Panc1 (cell line): ENCODE measurements at regions not wholly inside any gene's neighbourhood (a gene's known extent, or its start where the extent isn't known, plus 50 kb on each side); places are given as distances from the start of the nearest gene placed in this dataset.

Experiments used
- ATAC-seq: fragments of 200-7000 bp; cut with Tn5 transposase; 2 replicates; pipeline ENCODE4 v1.9.1; 2020; ENCODE audit warnings: mild to moderate bottlenecking, moderate library complexity
- BruUV-seq: library from RNA; stranded (reverse); fragments of 400-500 nt; replicated peaks from 2 replicates; lab custom pipeline; 2021; lab: Mats Ljungman, UMichigan
- CTCF ChIA-PET: fragments of 300-600 bp; sonication (Branson Sonifier 250); formaldehyde crosslinking; loops from one replicate; lab custom pipeline; 2022; ENCODE audit warnings: antibody characterized with exemption; lab: Charles Lee
- POLR2A ChIA-PET: fragments of 300-600 bp; sonication (Branson Sonifier 250); formaldehyde crosslinking; loops from one replicate; lab custom pipeline; 2022; ENCODE audit warnings: antibody characterized with exemption; lab: Charles Lee
- DNase-seq: peaks from one replicate; pipeline ENCODE4 v3.0.0-alpha.2; 2010; ENCODE audit warnings: low read depth, low spot score
- H3K27ac ChIP-seq: 2 replicates; pipeline ENCODE4 v1.5.1; 2011; ENCODE audit warnings: mild to moderate bottlenecking, low read length, inconsistent platforms
- H3K27me3 ChIP-seq: fragments of 200-500 bp; sonication (Bioruptor generic); 2 replicates; pipeline ENCODE4 v1.6.0; 2014; ENCODE audit warnings: low read length, inconsistent platforms; ENCODE audit not compliant: control insufficient read depth, insufficient read depth
- H3K36me3 ChIP-seq: fragments of 200-500 bp; sonication (Bioruptor generic); 2 replicates; pipeline ENCODE4 v1.5.1; 2014; ENCODE audit warnings: inconsistent platforms, mild to moderate bottlenecking, low read length, moderate library complexity; ENCODE audit not compliant: control insufficient read depth, insufficient read depth
- H3K4me1 ChIP-seq: 2 replicates; pipeline ENCODE4 v1.5.1; 2011; ENCODE audit warnings: inconsistent platforms, mild to moderate bottlenecking, low read length, moderate library complexity; ENCODE audit not compliant: control insufficient read depth, insufficient read depth
- H3K4me3 ChIP-seq, 2 experiments: 2 replicates each; pipeline ENCODE4 v1.5.1; 2011 to 2012; ENCODE audit warnings: low read depth in 2 of 2, low read length in 2 of 2, mild to moderate bottlenecking in 2 of 2, inconsistent platforms in 1 of 2, moderate library complexity in 1 of 2
- H3K9me3 ChIP-seq: fragments of 200-500 bp; sonication (Bioruptor generic); 2 replicates; pipeline ENCODE4 v1.5.1; 2014; ENCODE audit warnings: low read depth, mild to moderate bottlenecking, inconsistent platforms, low read length, moderate library complexity; ENCODE audit not compliant: control insufficient read depth, insufficient read depth
- CTCF ChIP-seq: fragments of 450-650 bp; IDR thresholded peaks from 2 replicates; pipeline ENCODE4 v1.5.1; 2017; ENCODE audit warnings: mild to moderate bottlenecking
- POLR2AphosphoS5 ChIP-seq: IDR thresholded peaks from 2 replicates; pipeline ENCODE4 v1.6.1; 2012; ENCODE audit warnings: mild to moderate bottlenecking, low read depth, low read length, moderate library complexity
- REST ChIP-seq, 2 experiments: IDR thresholded peaks; 2 replicates each; pipeline ENCODE4 v1.6.1; 2011 to 2012; ENCODE audit warnings: low read depth in 2 of 2, control low read depth in 1 of 2, low read length in 1 of 2, mild to moderate bottlenecking in 1 of 2, moderate library complexity in 1 of 2; ENCODE audit not compliant: insufficient read depth in 1 of 2
- SIN3A ChIP-seq: IDR thresholded peaks from 2 replicates; pipeline ENCODE4 v1.6.1; 2012; ENCODE audit warnings: low read depth, mild to moderate bottlenecking, low read length, moderate library complexity, borderline replicate concordance; ENCODE audit not compliant: insufficient read depth
- TCF7L2 ChIP-seq: IDR thresholded peaks from 2 replicates; pipeline ENCODE4 v1.6.1; 2011; ENCODE audit warnings: mild to moderate bottlenecking, low read depth, low read length, inconsistent platforms
- in situ Hi-C: cut with HindIII; loops from 2 replicates; pipeline ENCODE4 v1.10.0; 2016; ENCODE audit warnings: low sequenced_read_pairs, low pct_unique_long_range_greater_than_20kb
- intact Hi-C: fragments of 100-400 bp; cut with micrococcal nuclease; formaldehyde crosslinking; loops from one replicate; pipeline ENCODE4 v1.10.0; 2022; ENCODE audit not compliant: unreplicated experiment

GRCh38 chr7:38105874-38106483 is 72.1 kb upstream of the STARD3NL start:
- no peak for TF ChIP-seq POLR2AphosphoS5
- TF ChIP-seq REST (IDR thresholded peaks at IDR 0.05; ENCODE audit: insufficient read depth in 1 of 2, low read depth in 2 of 2, low read length in 1 of 2): no peak
- TF ChIP-seq SIN3A: no peak
- TF ChIP-seq TCF7L2: no peak
- TF ChIP-seq CTCF: peak; percentile 87
- no peaks in the 10 kb centered on the region for H3K9me3 ChIP-seq
- DNase-seq: peak; percentile 20
- POLR2A ChIA-PET: no interaction called here
- H3K4me1 ChIP-seq: no peaks in the 10 kb centered on the region
- in situ Hi-C loops: no loop called here
- no peak overlapping the region for H3K4me3 ChIP-seq
- H3K27ac ChIP-seq: no peak overlapping the region
- peak; percentile 85 for ATAC-seq
- no peaks in the 10 kb centered on the region for H3K36me3 ChIP-seq
- no TSS peak for BruUV-seq
- peaks cover 10% of the 10 kb centered on the region; the same call in 1 of the 2 replicates for H3K27me3 ChIP-seq
- intact Hi-C loops: loop anchor here (2.0 to 5.0 kb wide), 4 partner anchors 189 to 231 kb away; partner anchors contain the start of gene SFRP4
- CTCF ChIA-PET: no interaction called here

GRCh38 chr7:38107486-38107893 is 70.6 kb upstream of the STARD3NL start:
- H3K36me3 ChIP-seq: no peaks in the 10 kb centered on the region
- ChIA-PET CTCF (interaction anchor here (0.6 to 0.7 kb wide), 2 partner anchors 14 to 188 kb away, joined by 3 to 4 read pairs; no protein-coding TSS in a partner anchor), POLR2A (no interaction called here)
- in situ Hi-C loops: no loop called here
- peaks cover 12% of the 10 kb centered on the region; the same call in 1 of the 2 replicates for H3K27me3 ChIP-seq
- no peaks in the 10 kb centered on the region for H3K9me3 ChIP-seq
- no peak overlapping the region for H3K4me3 ChIP-seq
- H3K27ac ChIP-seq: no peak overlapping the region
- ATAC-seq (peak; percentile 96), DNase-seq (peak; percentile 51)
- intact Hi-C loops: loop anchor here (1.0 to 5.0 kb wide), 5 partner anchors 115 to 230 kb away; partner anchors contain the start of gene SFRP4
- no TSS peak for BruUV-seq
- H3K4me1 ChIP-seq: no peaks in the 10 kb centered on the region
- no peak for TF ChIP-seq TCF7L2
- TF ChIP-seq CTCF: peak; percentile 95
